PC-9 (cell line): ENCODE measurements at regions not wholly inside any gene's neighbourhood (a gene's known extent, or its start where the extent isn't known, plus 50 kb on each side); places are given as distances from the start of the nearest gene placed in this dataset.

Source experiments
- BruUV-seq: library from RNA; stranded (reverse); fragments of 400-500 nt; replicated peaks from 2 replicates; lab custom pipeline; 2021; lab: Mats Ljungman, UMichigan
- CTCF ChIA-PET: fragments of 300-600 bp; sonication (Branson Sonifier 250); formaldehyde crosslinking; loops from one replicate; lab custom pipeline; 2022; ENCODE audit warnings: antibody characterized with exemption; lab: Charles Lee
- POLR2A ChIA-PET: fragments of 300-600 bp; sonication (Branson Sonifier 250); formaldehyde crosslinking; loops from one replicate; lab custom pipeline; 2022; ENCODE audit warnings: antibody characterized with exemption; ENCODE audit not compliant: unreplicated experiment; lab: Charles Lee
- DNase-seq, 2 experiments: peaks; one replicate each; pipeline versions ENCODE4 v3.0.0 to v3.0.0-alpha.2; 2015 to 2022; ENCODE audit warnings: mixed read lengths in 1 of 2
- H2AFZ ChIP-seq: fragments of 200-600 bp; sonication (generic); 2 replicates; pipeline ENCODE4 v1.8.1; 2017; ENCODE audit warnings: antibody characterized with exemption
- H3F3A ChIP-seq: fragments of 200-600 bp; sonication (generic); 2 replicates; pipeline ENCODE4 v1.8.1; 2017; ENCODE audit warnings: antibody characterized with exemption, mild to moderate bottlenecking, low read depth; ENCODE audit not compliant: insufficient read depth
- H3K27ac ChIP-seq: fragments of 200-600 bp; sonication (generic); 2 replicates; pipeline ENCODE4 v1.6.1; 2016; ENCODE audit warnings: mixed run types
- H3K27me3 ChIP-seq: fragments of 200-600 bp; sonication (generic); 2 replicates; pipeline ENCODE4 v1.6.1; 2016; ENCODE audit warnings: low read depth, mixed run types; ENCODE audit not compliant: insufficient read depth
- H3K36me3 ChIP-seq: fragments of 200-600 bp; sonication (generic); 2 replicates; pipeline ENCODE4 v1.6.1; 2016; ENCODE audit warnings: low read depth, mixed run types
- H3K4me1 ChIP-seq: fragments of 200-600 bp; sonication (generic); replicated peaks from 2 replicates; pipeline ENCODE4 v1.6.1; 2016; ENCODE audit warnings: mixed run types; ENCODE audit not compliant: insufficient read depth
- H3K4me2 ChIP-seq: fragments of 200-600 bp; sonication (generic); 2 replicates; pipeline ENCODE4 v1.6.1; 2017; ENCODE audit warnings: mixed run types
- H3K4me3 ChIP-seq: fragments of 200-600 bp; sonication (generic); 2 replicates; pipeline ENCODE4 v1.6.1; 2016; ENCODE audit warnings: mixed run types
- H3K79me2 ChIP-seq: fragments of 200-600 bp; sonication (generic); 2 replicates; pipeline ENCODE4 v1.6.1; 2017; ENCODE audit warnings: low read depth, mixed run types
- H3K9me2 ChIP-seq: fragments of 200-600 bp; sonication (generic); 2 replicates; pipeline ENCODE4 v1.8.1; 2017; ENCODE audit warnings: mild to moderate bottlenecking; ENCODE audit not compliant: insufficient read depth
- H3K9me3 ChIP-seq: fragments of 200-600 bp; sonication (generic); 2 replicates; pipeline ENCODE4 v1.8.1; 2016; ENCODE audit warnings: low read depth; ENCODE audit not compliant: insufficient read depth
- H4K20me1 ChIP-seq: fragments of 200-600 bp; sonication (generic); 2 replicates; pipeline ENCODE4 v1.8.1; 2017; ENCODE audit not compliant: insufficient read depth
- EZH2 ChIP-seq: fragments of 200-600 bp; sonication (generic); IDR thresholded peaks from 2 replicates; pipeline ENCODE4 v1.8.0; 2017; ENCODE audit warnings: antibody characterized with exemption, low read depth
- intact Hi-C: fragments of 100-400 bp; cut with micrococcal nuclease; formaldehyde crosslinking; loops from one replicate; pipeline ENCODE4 v1.10.0; 2022; ENCODE audit not compliant: unreplicated experiment
- TF ChIP-seq, protein P1 (sequence below): fragments of 200-600 bp; sonication (generic); conservative IDR thresholded peaks from 2 replicates; pipeline ENCODE4 v1.6.1; 2017; ENCODE audit warnings: mixed run types, antibody characterized with exemption, mild to moderate bottlenecking, moderate library complexity

DNA sequence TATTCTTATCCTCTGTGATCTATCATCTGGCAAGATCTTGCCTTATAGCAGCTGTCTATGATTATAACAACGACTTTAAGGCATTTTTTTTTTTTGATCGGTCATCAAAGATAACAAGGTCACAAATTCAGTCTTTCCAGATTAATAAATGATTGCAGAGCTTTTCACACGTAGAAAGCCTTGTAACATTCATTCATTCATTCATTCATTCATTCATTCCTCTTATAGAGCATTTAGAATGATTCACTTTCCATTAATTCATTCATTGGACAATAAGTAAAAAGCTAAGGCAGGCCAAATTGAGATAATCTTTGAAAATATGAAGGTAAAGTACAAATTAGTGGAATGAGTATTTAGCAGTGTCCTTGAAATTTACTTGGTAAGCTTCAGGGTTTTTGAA lies 223.7 kb downstream of the NUP35 start:
- BruUV-seq = no TSS peak
- intact Hi-C loops = no loop called here
- POLR2A ChIA-PET = no interaction called here

DNA sequence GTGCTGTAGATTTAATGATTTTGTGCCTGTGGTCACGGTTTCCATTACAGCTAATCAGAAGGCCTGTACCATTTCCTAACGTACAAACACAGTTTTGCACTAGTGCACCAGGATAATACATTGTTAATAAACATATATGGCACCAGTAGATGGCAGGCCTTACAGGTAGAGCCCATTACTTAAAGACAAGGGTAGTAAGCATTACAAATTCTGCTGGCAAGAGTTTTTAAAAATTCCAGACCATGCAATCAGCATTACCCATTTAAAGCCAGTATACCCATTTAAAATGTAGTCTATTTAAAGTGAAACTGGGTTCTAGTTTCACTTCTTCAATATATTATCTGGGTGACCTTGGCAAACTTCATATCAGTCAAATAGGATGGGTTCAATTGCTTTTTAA lies 224.2 kb downstream of the NUP35 start:
- CTCF ChIA-PET = interaction anchor here (0.6 kb wide), 1 partner anchor 705 kb away, joined by 3 read pairs; no protein-coding TSS in a partner anchor
- Histone ChIP-seq H3F3A (no peaks in the 10 kb centered on the region), H3K9me3 (no peaks in the 10 kb centered on the region), H3K4me1 (no peaks in the 10 kb centered on the region), H3K9me2 (no peaks in the 10 kb centered on the region), H3K27ac (no peak overlapping the region), H3K79me2 (no peaks in the 10 kb centered on the region), H3K4me3 (no peak overlapping the region), H3K27me3 (no peaks in the 10 kb centered on the region), H3K4me2 (no peak overlapping the region), H2AFZ (no peak overlapping the region), H3K36me3 (no peaks in the 10 kb centered on the region), H4K20me1 (no peaks in the 10 kb centered on the region)
- intact Hi-C loops = no loop called here
- POLR2A ChIA-PET = no interaction called here
- no peak for TF ChIP-seq EZH2
- TF ChIP-seq, protein P1, sequence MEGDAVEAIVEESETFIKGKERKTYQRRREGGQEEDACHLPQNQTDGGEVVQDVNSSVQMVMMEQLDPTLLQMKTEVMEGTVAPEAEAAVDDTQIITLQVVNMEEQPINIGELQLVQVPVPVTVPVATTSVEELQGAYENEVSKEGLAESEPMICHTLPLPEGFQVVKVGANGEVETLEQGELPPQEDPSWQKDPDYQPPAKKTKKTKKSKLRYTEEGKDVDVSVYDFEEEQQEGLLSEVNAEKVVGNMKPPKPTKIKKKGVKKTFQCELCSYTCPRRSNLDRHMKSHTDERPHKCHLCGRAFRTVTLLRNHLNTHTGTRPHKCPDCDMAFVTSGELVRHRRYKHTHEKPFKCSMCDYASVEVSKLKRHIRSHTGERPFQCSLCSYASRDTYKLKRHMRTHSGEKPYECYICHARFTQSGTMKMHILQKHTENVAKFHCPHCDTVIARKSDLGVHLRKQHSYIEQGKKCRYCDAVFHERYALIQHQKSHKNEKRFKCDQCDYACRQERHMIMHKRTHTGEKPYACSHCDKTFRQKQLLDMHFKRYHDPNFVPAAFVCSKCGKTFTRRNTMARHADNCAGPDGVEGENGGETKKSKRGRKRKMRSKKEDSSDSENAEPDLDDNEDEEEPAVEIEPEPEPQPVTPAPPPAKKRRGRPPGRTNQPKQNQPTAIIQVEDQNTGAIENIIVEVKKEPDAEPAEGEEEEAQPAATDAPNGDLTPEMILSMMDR = no peak; the same call in 1 of the 2 replicates
- BruUV-seq = no TSS peak
- no peak for DNase-seq

More for the DNA sequence above, 223.7 kb downstream of the NUP35 start:
- DNase-seq = no peak
- Histone ChIP-seq H3K4me1 (no peaks in the 10 kb centered on the region), H3K27me3 (no peaks in the 10 kb centered on the region), H3K4me2 (no peak overlapping the region), H3K4me3 (no peak overlapping the region), H2AFZ (no peak overlapping the region), H3K36me3 (no peaks in the 10 kb centered on the region), H3K9me3 (no peaks in the 10 kb centered on the region), H3F3A (no peaks in the 10 kb centered on the region), H3K79me2 (no peaks in the 10 kb centered on the region), H3K27ac (no peak overlapping the region), H3K9me2 (no peaks in the 10 kb centered on the region), H4K20me1 (no peaks in the 10 kb centered on the region)
- CTCF ChIA-PET = interaction anchor here (0.6 to 0.7 kb wide), 2 partner anchors 706 to 794 kb away, joined by 3 read pairs; no protein-coding TSS in a partner anchor
- TF ChIP-seq EZH2 = no peak
- TF ChIP-seq, protein P1 = no peak

DNA sequence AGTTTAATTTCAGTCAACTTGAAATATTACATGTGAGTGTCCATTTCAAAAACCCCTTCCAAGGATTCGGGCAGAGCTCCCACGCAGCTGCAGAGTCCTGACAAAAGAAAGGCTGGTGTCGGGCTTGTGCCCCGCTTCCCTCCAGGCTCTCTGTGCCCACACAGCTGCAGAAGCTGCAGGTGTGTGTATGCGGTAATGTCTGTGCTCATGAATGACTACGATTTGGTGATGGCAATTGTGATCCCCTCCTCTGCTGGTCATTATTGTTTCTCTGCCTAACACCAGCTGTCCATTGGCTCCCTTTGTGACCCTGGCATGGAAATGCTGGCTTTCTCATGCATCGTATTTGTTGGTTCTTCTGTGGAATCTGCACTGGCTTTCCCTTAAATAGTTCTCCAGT lies 224.8 kb downstream of the NUP35 start:
- 0 out of 2 replicates have a peak overlapping the region, but pooled peaks have one; percentile 11 for H2AFZ ChIP-seq
- no peaks in the 10 kb centered on the region for H3K36me3 ChIP-seq
- intact Hi-C loops = no loop called here
- H3K4me1 ChIP-seq = no peaks in the 10 kb centered on the region
- H3K4me2 ChIP-seq = no peak overlapping the region
- no peaks in the 10 kb centered on the region for H3K79me2 ChIP-seq
- no peaks in the 10 kb centered on the region for H3F3A ChIP-seq
- H4K20me1 ChIP-seq = no peaks in the 10 kb centered on the region
- ChIA-PET CTCF (no interaction called here), POLR2A (no interaction called here)
- BruUV-seq = no TSS peak
- H3K9me2 ChIP-seq = no peaks in the 10 kb centered on the region
- no peak for TF ChIP-seq EZH2
- TF ChIP-seq, protein P1 = no peak
- H3K9me3 ChIP-seq = no peaks in the 10 kb centered on the region
- H3K27me3 ChIP-seq = no peaks in the 10 kb centered on the region
- no peak overlapping the region for H3K4me3 ChIP-seq
- no peak for DNase-seq
- H3K27ac ChIP-seq = no peak overlapping the region
